Epithelial cell of proximal tubule (primary cell): ENCODE measurements at regions not wholly inside any gene's neighbourhood (a gene's known extent, or its start where the extent isn't known, plus 50 kb on each side); places are given as distances from the start of the nearest gene placed in this dataset.

Experiments
- DNase-seq: peaks from one replicate; pipeline ENCODE4 v3.0.0-alpha.2; 2011; ENCODE audit warnings: low read depth
- H3K4me3 ChIP-seq: 2 replicates; pipeline ENCODE4 v1.5.1; 2011; ENCODE audit warnings: low read depth, mild to moderate bottlenecking, low read length
- TF ChIP-seq, protein P1 (sequence below): conservative IDR thresholded peaks from 2 replicates; pipeline ENCODE4 v1.5.1; 2012; ENCODE audit warnings: low read depth, mild to moderate bottlenecking, low read length

DNA sequence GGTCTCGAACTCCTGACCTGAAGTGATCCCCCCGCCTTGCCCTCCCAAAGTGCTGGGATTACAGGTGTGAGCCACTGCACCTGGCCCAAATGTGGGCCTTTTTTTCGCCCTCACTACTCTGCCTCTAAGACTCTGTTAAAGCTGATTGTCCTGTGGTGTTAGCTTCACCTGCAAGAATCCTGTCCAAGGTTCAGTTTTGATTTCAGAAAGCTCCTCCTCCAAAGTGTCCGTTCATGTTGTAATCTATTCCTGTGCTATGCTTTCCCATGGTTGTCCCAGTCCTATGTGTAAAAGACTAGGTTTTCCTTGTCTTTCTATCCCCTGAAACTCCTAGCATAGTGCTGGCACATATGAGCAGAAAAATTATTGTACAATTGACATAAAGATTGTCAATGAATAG, 440.9 kb downstream of the KLF5 start:
- DNase-seq = no peak
- TF ChIP-seq, protein P1, sequence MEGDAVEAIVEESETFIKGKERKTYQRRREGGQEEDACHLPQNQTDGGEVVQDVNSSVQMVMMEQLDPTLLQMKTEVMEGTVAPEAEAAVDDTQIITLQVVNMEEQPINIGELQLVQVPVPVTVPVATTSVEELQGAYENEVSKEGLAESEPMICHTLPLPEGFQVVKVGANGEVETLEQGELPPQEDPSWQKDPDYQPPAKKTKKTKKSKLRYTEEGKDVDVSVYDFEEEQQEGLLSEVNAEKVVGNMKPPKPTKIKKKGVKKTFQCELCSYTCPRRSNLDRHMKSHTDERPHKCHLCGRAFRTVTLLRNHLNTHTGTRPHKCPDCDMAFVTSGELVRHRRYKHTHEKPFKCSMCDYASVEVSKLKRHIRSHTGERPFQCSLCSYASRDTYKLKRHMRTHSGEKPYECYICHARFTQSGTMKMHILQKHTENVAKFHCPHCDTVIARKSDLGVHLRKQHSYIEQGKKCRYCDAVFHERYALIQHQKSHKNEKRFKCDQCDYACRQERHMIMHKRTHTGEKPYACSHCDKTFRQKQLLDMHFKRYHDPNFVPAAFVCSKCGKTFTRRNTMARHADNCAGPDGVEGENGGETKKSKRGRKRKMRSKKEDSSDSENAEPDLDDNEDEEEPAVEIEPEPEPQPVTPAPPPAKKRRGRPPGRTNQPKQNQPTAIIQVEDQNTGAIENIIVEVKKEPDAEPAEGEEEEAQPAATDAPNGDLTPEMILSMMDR = no peak
- no peak overlapping the region for H3K4me3 ChIP-seq

DNA sequence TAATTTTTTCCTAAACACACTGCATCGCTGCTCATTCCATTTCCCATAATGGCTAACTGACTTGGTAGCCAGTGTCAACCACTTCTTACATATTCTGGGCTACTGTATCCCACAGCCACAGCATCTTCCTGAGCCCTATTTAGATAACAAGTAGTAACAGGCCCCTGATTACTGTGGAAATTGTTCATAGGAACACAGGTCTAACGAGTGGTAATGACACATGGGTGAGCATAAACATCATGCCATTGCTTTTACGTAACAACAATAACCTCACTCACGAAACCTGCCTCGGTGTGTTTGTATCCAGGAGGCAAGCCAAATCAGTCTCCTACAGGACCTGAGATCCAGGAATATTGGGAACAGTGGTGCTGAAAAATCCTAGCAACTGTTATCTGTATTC, 438.6 kb downstream of the KLF5 start:
- DNase-seq = no peak
- no peak overlapping the region for H3K4me3 ChIP-seq
- TF ChIP-seq, protein P1 = no peak

DNA sequence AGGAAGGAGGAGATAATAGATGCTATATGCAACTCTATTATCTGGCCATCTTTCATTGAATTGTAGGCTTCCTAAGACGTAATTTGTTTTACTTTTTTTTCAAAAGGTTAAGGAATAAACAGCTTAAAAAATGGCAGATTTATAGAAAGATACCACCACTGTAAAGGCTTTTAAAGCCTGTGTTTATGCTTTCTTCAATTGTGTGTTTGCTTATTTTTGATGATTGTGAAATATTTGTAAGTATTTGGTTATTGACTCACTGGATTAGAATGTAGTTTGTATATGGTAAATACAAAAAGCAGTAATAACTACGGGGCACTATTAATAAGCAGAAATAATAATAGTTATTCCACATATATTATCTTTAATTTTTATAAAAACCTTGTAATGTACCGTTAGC, 437.9 kb downstream of the KLF5 start:
- no peak overlapping the region for H3K4me3 ChIP-seq
- TF ChIP-seq, protein P1 = no peak
- DNase-seq = no peak

DNA sequence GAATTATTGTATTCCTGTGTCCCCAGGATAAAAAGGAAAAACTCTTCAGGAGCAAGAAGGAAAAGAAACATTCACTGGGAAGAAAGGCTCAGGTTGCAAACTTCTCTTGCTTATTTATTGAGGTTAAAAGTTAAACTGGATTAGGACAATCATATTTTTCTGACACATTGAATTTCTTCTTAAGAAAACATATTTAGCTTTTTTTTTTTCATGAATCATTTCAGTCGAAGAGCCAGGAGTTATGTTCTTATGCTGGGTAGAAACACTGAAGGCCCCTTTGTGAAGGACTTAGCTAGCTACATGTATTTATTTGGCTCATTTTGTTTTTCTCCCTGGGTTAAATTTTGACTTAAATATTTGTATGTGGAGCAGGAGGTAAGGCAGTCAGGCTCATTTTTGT, 434.0 kb downstream of the KLF5 start:
- DNase-seq = no peak
- H3K4me3 ChIP-seq = no peak overlapping the region
- TF ChIP-seq, protein P1 = no peak

DNA sequence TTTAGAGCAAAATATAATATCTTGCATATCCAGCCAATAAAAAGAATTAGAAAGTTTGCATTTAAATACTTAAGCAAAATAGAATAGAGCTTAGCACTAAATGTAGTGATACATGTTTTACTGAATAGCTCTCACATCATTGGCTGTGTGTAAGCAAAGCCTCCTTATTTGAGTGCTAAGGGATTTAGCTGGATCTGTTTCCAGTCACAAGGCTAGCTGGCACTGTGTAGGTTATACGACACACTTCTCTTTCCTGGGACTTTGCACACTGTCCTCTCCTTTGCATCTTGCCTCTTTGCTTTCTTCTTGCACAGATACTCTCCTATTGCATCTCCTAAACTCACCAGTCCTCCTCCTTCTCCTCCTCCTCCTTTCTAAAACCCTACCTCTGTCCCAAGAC, 423.8 kb downstream of the KLF5 start:
- TF ChIP-seq, protein P1 = no peak
- DNase-seq = no peak
- no peak overlapping the region for H3K4me3 ChIP-seq

DNA sequence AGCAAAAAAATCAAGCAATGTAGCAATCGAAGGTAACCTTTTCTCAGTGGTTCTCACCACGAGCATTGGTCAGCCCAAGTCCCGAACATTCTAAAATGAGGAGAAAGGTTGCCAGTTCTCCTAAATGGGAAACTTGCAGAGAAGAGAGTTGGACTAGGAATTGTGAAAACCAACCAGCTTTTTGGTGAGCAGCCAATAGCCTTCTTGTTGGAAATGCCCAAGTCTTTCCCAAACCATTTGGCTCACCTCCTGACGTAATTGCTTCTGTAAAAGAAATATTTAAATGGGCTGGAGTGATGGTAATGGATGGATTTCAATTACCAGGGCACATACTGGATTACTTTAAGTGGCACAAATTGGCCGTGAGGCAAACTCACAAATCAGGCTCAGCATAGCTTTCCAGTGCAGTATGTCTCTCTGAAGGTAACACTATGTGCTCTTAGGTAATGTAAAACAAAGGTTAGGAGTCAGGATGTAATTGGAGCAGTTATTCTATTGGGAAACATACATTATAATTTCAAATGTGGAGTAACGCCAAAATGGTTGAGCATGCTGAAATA, 423.2 kb downstream of the KLF5 start:
- DNase-seq = no peak
- TF ChIP-seq, protein P1 = no peak
- no peak overlapping the region for H3K4me3 ChIP-seq

DNA sequence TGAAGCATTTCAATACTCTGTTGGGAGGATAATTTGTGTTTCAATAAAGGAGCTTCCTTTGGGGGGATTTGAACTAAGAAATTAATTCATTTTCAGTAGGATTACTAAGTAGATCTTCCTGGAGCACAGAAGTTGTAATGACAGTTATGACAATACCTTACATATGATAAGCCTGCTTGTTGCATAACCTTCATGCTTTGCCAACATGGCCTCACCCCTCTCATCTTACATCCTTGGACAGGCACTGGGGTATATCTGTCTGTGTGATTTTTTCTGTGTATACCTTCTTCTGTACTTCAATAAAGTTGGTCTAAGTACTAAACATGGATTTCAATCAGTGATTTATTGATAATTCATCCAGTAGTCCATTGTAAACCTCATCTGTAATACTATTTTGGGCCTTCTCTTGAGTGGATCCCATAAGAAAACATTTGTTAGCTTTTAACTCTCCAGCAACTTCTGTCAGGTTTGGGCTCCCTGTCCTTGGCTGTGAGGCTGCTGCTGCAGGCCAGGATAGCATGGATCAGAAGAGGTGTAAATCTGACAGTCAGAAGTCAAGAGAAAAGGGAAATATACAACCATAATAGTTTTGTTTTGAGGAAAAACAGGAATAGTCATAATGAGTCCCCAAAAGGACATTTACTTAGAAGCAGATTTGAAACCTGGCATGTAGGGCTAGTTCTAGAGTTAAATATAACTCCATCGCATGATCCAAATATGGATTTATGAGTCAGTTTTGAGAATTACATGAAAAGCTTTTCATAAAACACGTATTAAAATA, 422.2 kb downstream of the KLF5 start:
- no peak for DNase-seq
- TF ChIP-seq, protein P1 = no peak
- no peak overlapping the region for H3K4me3 ChIP-seq
